IMR-90 (cell line): ENCODE measurements at regions not wholly inside any gene's neighbourhood (a gene's known extent, or its start where the extent isn't known, plus 50 kb on each side); places are given as distances from the start of the nearest gene placed in this dataset.

Experiments used
- CEBPB ChIP-seq: IDR thresholded peaks from 2 replicates; pipeline ENCODE4 v1.6.1; 2012; ENCODE audit warnings: low read depth, low read length, improper control_type of control experiment
- MXI1 ChIP-seq: IDR thresholded peaks from 2 replicates; pipeline ENCODE4 v1.6.1; 2012; ENCODE audit warnings: low read depth, mild to moderate bottlenecking, low read length, moderate library complexity, borderline replicate concordance
- POLR2A ChIP-seq: IDR thresholded peaks from 2 replicates; pipeline ENCODE4 v1.6.1; 2012; ENCODE audit warnings: mild to moderate bottlenecking, low read depth, low read length
- RCOR1 ChIP-seq: IDR thresholded peaks from 2 replicates; pipeline ENCODE4 v1.6.1; 2012; ENCODE audit warnings: mild to moderate bottlenecking, low read length, improper control_type of control experiment; ENCODE audit not compliant: insufficient replicate concordance
- TF ChIP-seq, protein P1 (sequence below): fragments of 150-350 bp; IDR thresholded peaks from 2 replicates; pipeline ENCODE4 v1.6.1; 2016; ENCODE audit warnings: low read depth, mild to moderate bottlenecking, low read length, moderate library complexity, borderline replicate concordance
- TF ChIP-seq, protein P2 (sequence below): conservative IDR thresholded peaks from 2 replicates; pipeline ENCODE4 v1.5.1; 2012; ENCODE audit warnings: mild to moderate bottlenecking, low read depth, low read length, improper control_type of control experiment
- TF ChIP-seq, protein P3 (sequence below): fragments of 150-350 bp; IDR thresholded peaks from 2 replicates; pipeline ENCODE4 v1.6.1; 2017; ENCODE audit warnings: mild to moderate bottlenecking, antibody characterized with exemption, low read length, low read depth

- TF ChIP-seq, protein P1, sequence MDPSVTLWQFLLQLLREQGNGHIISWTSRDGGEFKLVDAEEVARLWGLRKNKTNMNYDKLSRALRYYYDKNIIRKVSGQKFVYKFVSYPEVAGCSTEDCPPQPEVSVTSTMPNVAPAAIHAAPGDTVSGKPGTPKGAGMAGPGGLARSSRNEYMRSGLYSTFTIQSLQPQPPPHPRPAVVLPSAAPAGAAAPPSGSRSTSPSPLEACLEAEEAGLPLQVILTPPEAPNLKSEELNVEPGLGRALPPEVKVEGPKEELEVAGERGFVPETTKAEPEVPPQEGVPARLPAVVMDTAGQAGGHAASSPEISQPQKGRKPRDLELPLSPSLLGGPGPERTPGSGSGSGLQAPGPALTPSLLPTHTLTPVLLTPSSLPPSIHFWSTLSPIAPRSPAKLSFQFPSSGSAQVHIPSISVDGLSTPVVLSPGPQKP: no peak
- TF ChIP-seq CEBPB (no peak), POLR2A (no peak), MXI1 (no peak), RCOR1 (no peak)
- TF ChIP-seq, protein P2, sequence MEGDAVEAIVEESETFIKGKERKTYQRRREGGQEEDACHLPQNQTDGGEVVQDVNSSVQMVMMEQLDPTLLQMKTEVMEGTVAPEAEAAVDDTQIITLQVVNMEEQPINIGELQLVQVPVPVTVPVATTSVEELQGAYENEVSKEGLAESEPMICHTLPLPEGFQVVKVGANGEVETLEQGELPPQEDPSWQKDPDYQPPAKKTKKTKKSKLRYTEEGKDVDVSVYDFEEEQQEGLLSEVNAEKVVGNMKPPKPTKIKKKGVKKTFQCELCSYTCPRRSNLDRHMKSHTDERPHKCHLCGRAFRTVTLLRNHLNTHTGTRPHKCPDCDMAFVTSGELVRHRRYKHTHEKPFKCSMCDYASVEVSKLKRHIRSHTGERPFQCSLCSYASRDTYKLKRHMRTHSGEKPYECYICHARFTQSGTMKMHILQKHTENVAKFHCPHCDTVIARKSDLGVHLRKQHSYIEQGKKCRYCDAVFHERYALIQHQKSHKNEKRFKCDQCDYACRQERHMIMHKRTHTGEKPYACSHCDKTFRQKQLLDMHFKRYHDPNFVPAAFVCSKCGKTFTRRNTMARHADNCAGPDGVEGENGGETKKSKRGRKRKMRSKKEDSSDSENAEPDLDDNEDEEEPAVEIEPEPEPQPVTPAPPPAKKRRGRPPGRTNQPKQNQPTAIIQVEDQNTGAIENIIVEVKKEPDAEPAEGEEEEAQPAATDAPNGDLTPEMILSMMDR: no peak
- TF ChIP-seq, protein P3, sequence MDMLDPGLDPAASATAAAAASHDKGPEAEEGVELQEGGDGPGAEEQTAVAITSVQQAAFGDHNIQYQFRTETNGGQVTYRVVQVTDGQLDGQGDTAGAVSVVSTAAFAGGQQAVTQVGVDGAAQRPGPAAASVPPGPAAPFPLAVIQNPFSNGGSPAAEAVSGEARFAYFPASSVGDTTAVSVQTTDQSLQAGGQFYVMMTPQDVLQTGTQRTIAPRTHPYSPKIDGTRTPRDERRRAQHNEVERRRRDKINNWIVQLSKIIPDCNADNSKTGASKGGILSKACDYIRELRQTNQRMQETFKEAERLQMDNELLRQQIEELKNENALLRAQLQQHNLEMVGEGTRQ: no peak
These were observed 447.3 kb upstream of the JARID2 start for GRCh38 chr6:14798594-14798982.
